ENCODE measurements at regions not wholly inside any gene's neighbourhood (a gene's known extent, or its start where the extent isn't known, plus 50 kb on each side); places are given as distances from the start of the nearest gene placed in this dataset.

DNA sequence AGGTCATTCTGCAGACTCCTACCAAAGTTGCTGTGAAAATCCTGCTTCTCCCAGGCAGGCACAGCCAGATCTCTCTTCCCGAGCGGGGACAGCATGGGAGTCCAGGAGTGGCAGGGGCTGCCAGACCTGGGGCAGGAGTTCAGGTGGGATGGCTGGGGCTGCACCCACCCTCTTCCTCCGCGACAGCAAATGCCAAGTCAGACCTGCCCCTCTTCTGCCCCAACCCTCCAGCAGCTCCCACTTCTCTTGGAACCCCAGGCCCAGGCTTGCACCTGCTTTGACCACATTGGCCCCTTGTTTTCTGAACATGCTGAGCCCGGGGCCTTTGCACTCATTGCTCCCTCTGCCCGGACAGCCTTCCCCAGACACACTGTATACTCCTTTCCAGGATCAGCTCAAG lies 288.2 kb upstream of the HS6ST1 start:
- TF ChIP-seq, protein P1, sequence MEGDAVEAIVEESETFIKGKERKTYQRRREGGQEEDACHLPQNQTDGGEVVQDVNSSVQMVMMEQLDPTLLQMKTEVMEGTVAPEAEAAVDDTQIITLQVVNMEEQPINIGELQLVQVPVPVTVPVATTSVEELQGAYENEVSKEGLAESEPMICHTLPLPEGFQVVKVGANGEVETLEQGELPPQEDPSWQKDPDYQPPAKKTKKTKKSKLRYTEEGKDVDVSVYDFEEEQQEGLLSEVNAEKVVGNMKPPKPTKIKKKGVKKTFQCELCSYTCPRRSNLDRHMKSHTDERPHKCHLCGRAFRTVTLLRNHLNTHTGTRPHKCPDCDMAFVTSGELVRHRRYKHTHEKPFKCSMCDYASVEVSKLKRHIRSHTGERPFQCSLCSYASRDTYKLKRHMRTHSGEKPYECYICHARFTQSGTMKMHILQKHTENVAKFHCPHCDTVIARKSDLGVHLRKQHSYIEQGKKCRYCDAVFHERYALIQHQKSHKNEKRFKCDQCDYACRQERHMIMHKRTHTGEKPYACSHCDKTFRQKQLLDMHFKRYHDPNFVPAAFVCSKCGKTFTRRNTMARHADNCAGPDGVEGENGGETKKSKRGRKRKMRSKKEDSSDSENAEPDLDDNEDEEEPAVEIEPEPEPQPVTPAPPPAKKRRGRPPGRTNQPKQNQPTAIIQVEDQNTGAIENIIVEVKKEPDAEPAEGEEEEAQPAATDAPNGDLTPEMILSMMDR (IDR thresholded peaks at IDR 0.05): no peak
- no peak for TF ChIP-seq POLR2AphosphoS5 (IDR thresholded peaks at IDR 0.05)

Data from prostate gland (tissue), 2 donors.